ENCODE measurements at regions not wholly inside any gene's neighbourhood (a gene's known extent, or its start where the extent isn't known, plus 50 kb on each side); places are given as distances from the start of the nearest gene placed in this dataset.

DNA sequence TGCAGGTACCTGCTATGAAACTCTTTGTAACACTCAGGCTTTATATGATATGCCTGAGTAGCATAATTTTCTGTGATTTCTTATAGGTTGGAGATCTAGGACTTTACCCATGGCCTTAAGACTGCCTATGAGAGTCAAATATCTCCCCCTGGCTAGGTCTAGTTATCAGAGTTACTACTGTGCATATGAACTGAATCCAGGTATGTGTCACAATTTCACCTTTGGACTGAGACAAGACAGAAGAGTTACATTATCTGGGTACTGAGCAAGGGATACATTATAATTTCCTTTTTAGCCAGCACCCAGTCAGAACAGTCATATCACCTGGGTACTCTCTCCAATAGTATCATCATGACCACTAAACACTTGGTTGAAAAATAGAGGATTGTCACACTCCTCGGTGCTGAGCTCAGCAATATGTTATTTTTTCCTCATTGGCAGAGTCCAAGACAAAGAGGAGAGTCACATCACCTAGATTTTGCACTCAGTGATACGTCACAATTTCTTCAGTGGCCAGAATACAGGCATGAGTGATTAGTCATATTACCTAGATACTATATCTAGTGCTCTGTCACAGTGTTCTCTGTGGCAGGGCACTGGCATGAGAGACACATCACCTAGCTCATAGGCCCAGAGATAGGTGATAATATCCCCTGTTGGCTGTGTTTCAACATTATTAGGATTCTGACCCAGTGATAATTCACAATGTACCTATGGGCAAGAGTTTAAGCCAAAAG, 1027.6 kb upstream of the AMELY start:
- H3K4me3 ChIP-seq (ENCODE audit: low read length) = no peak overlapping the region

DNA sequence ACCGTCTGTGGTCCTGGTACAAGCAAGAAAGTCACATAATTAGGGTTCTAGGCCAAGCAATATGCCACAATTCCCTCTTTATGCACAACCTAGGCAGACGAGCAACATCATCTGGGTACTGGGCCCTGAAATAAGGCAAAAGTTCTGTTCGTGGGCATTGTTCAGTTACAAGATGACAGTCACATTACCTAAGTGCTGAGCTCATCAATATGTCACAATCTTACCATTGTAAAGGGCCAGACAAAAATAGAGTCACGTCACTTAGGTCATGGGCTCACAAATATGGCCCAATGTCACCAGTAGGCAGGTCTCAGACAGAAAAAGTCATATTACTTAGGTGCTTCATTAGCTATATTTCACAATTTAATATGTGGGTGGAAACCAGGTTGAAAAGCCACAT, 1025.3 kb upstream of the AMELY start:
- no peak overlapping the region for H3K4me3 ChIP-seq (ENCODE audit: low read length)
- no peak for DNase-seq (ENCODE audit: low read depth)
- TF ChIP-seq CTCF (IDR thresholded peaks at IDR 0.05; ENCODE audit: insufficient read depth, low read depth, low read length, missing control alignments) = no peak

More for the DNA sequence above, 1027.6 kb upstream of the AMELY start:
- TF ChIP-seq CTCF (IDR thresholded peaks at IDR 0.05; ENCODE audit: insufficient read depth, low read depth, low read length, missing control alignments) = no peak
- DNase-seq (ENCODE audit: low read depth) = no peak

- H3K4me3 ChIP-seq (ENCODE audit: low read length) = no peak overlapping the region
- TF ChIP-seq CTCF (IDR thresholded peaks at IDR 0.05; ENCODE audit: insufficient read depth, low read depth, low read length, missing control alignments) = no peak
- DNase-seq (ENCODE audit: low read depth) = peak; percentile 80
These were observed 1024.5 kb upstream of the AMELY start for GRCh38 chrY:7936046-7936445.

DNA sequence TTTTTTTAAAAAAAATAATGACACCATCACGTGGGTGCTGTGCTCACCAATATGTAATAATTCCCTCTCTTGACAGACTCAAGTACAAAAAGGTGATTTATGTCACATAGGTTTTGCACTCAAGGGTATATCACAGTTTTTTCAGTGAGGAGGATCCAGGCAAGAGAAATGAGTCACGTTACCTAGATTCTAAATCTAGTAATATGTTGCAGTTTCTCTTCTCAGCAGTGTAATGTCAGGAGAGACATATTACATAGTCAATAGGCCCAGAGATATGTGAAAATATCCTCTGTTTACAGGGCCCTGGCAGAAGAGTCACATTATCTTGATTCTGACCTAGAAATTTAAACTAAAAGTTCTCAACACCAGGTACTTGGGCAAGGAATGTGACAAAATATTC, 1024.1 kb upstream of the AMELY start:
- H3K4me3 ChIP-seq (ENCODE audit: low read length) = no peak overlapping the region
- no peak for DNase-seq (ENCODE audit: low read depth)
- TF ChIP-seq CTCF (IDR thresholded peaks at IDR 0.05; ENCODE audit: insufficient read depth, low read depth, low read length, missing control alignments) = no peak

GRCh38 chrY:7932424-7932823, 1020.9 kb upstream of the AMELY start:
- no peak overlapping the region for H3K4me3 ChIP-seq (ENCODE audit: low read length)
- no peak for TF ChIP-seq CTCF (IDR thresholded peaks at IDR 0.05; ENCODE audit: insufficient read depth, low read depth, low read length, missing control alignments)
- no peak for DNase-seq (ENCODE audit: low read depth)

- DNase-seq (ENCODE audit: low read depth) = no peak
- no peak overlapping the region for H3K4me3 ChIP-seq (ENCODE audit: low read length)
- no peak for TF ChIP-seq CTCF (IDR thresholded peaks at IDR 0.05; ENCODE audit: insufficient read depth, low read depth, low read length, missing control alignments)
These were observed 1018.3 kb upstream of the AMELY start for GRCh38 chrY:7929866-7930265.

DNA sequence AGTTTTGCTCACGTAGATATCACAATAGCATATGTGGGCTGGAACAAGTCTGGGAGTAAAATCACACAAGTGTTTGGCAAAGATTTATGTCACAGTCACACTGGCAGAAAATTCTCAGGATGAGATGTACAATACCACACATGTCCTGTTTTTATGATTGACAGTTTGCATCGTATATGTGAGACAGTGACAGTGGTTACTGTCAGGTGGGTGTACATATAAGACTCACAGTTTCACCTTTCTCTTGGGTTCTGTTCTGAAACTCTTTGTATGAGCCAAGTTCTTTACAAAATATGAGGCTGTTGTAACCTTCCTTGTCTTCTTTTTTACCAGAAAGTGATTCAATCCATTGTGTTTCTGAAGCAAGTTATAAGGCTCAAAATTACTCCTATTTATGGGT, 1012.5 kb upstream of the AMELY start:
- no peak for DNase-seq (ENCODE audit: low read depth)
- no peak for TF ChIP-seq CTCF (IDR thresholded peaks at IDR 0.05; ENCODE audit: insufficient read depth, low read depth, low read length, missing control alignments)
- no peak overlapping the region for H3K4me3 ChIP-seq (ENCODE audit: low read length)

All from epithelial cell of esophagus (primary cell).